ENCODE measurements at regions not wholly inside any gene's neighbourhood (a gene's known extent, or its start where the extent isn't known, plus 50 kb on each side); places are given as distances from the start of the nearest gene placed in this dataset.

DNA sequence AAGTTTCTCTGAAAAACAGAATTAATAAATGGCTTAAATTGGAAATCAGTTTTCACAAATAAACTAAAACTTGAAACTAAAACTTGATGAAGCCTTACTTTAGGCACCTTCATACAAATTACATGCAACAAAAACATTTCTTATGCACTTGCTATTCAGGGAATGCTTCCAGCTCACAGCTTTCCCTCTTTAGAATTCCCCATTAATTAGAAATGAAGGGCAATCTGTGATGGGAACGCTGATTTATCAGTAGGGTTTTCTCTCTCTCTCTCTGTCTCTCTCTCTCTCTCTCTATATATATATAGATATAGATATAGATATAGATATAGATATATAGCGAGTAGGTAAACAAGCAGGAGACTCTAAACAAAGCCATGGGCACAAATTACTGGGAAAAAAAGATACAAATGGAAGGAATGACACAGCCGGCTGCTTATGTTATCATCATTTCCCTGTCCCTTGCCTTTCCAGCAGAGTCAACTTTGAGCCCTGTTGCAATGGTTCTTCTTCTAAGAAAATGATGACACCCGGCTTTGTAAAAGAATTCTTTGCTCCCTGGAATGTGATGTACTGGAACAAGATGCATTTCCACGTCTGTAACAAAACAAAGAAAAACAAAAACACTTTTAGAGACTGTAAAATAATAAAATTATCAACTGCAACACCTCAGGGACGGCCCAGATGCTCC, 1121.6 kb upstream of the TMEM132C start:
- intact Hi-C loops (cut with DNase I; ENCODE audit: low total_unique reads), result no loop called here
- H3K27ac ChIP-seq, result peak overlapping the region in 5 of 8 donors; percentile 41 to 58 (median 55)
- no peak for DNase-seq
- peaks cover 0 to 17% (median 0%) of the 10 kb centered on the region in 7 donors for H3K27me3 ChIP-seq (replicated peaks in 1 of 7)
- H3K9me3 ChIP-seq, result peaks cover 0 to 20% (median 6%) of the 10 kb centered on the region in 8 donors
- peak overlapping the region; percentile 34 to 64 (median 42) for H3K4me3 ChIP-seq
- H3K36me3 ChIP-seq, result no peaks in the 10 kb centered on the region
- TF ChIP-seq, protein P1, sequence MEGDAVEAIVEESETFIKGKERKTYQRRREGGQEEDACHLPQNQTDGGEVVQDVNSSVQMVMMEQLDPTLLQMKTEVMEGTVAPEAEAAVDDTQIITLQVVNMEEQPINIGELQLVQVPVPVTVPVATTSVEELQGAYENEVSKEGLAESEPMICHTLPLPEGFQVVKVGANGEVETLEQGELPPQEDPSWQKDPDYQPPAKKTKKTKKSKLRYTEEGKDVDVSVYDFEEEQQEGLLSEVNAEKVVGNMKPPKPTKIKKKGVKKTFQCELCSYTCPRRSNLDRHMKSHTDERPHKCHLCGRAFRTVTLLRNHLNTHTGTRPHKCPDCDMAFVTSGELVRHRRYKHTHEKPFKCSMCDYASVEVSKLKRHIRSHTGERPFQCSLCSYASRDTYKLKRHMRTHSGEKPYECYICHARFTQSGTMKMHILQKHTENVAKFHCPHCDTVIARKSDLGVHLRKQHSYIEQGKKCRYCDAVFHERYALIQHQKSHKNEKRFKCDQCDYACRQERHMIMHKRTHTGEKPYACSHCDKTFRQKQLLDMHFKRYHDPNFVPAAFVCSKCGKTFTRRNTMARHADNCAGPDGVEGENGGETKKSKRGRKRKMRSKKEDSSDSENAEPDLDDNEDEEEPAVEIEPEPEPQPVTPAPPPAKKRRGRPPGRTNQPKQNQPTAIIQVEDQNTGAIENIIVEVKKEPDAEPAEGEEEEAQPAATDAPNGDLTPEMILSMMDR (IDR thresholded peaks at IDR 0.05 in 8 of 11, conservative IDR thresholded peaks at IDR 0.05 in 3 of 11), result no peak
- TF ChIP-seq POLR2A (IDR thresholded peaks at IDR 0.05) (no peak), POLR2AphosphoS5 (IDR thresholded peaks at IDR 0.05) (no peak)
- WGBS, 5 donors, result 56 to 69% (median 64%) methylated on average over 6 of the region's 6 CpGs
- peaks cover 0 to 5% (median 0%) of the 10 kb centered on the region in 6 donors for H3K4me1 ChIP-seq

DNA sequence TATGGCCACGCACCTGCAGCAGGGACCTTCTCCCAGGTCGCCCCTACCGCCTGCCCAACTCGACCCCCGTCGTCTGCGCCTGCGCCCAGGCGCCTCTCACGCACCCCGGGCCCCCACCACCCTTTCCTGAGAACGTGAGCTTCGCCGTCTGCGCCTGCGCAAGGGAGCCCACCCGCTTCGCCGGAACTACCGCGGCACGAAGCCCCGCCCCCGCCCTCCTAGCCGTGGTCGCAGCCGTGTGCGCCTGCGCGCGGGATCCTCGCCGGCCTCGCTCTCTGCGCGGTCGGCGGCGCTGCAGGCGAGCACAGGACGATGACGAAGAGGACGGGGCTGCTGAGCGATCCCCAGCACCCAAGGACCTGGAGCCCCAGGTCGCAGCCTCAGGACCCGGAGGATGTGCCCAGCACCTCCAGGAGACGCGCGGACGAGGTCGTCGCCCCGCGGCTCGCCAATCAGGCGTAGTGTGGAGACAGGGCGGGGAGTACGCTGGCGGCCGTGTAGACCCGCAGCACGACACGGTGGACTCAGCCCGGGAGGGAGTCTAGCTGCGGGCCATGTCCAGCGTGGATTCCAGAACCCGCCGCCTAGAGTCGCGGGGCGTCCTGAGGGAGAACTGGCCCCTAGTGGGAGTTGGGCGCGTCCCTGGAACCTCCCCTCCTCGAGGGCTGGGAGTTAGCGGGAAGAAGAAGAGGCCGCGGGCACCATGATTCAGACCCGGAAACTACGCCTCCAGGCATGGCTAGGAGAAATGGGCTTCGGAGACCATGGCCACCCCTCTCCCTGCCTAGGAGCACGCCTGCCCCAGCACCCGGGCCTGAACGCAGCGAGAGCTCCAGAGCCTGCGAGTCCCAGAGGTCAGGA, 1120.8 kb upstream of the TMEM132C start:
- 16 to 47% (median 28%) methylated on average over 35 to 85 of the region's 85 CpGs for WGBS, 5 donors
- H3K4me1 ChIP-seq, result peaks cover 0 to 5% (median 0%) of the 10 kb centered on the region in 6 donors
- H3K9me3 ChIP-seq, result peaks cover 0 to 13% (median 2%) of the 10 kb centered on the region in 8 donors
- peak overlapping the region; percentile 34 to 64 (median 42) for H3K4me3 ChIP-seq
- peak overlapping the region; percentile 29 to 66 (median 56) for H3K27ac ChIP-seq
- intact Hi-C loops (cut with DNase I; ENCODE audit: low total_unique reads), result no loop called here
- peaks cover 0 to 17% (median 0%) of the 10 kb centered on the region in 7 donors for H3K27me3 ChIP-seq (replicated peaks in 1 of 7)
- DNase-seq, result peak; percentile 80
- no peaks in the 10 kb centered on the region for H3K36me3 ChIP-seq
- TF ChIP-seq POLR2A (IDR thresholded peaks at IDR 0.05) (no peak), POLR2AphosphoS5 (IDR thresholded peaks at IDR 0.05) (peak; percentile 79 to 88 (median 86))
- TF ChIP-seq, protein P1 (IDR thresholded peaks at IDR 0.05 in 8 of 11, conservative IDR thresholded peaks at IDR 0.05 in 3 of 11), result no peak

DNA sequence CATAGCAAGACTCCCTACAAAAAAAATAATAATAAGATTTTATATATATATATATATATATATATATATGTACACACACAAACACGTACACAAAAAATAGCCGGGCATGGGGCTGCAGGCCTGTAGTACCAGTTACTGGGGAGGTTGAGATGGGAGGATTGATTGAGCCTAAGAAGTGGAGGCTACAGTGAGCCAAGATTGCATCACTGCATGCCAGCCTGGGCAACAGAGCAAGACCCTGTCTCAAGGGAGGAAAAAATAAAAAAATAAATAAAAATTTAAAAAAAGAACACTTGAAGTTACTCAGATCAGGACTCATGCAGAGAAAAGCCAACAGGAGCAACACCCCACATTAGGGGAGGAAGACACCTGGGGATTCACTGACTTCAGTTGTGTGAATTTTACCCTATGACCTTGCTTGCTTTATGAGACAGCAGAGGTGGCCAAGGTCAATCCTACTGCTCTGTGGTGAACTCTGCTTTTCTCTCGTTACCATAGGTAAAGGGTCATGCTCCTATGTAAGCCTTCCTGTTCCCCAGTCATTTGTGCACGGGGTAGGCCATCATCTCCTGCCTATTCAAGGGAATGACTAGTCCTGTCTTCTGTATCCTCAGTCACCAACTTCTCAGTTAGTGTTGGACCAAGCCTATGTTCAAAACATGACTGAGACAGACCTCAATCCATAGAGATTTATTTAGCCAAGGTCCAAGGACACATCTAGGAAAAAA, 1119.8 kb upstream of the TMEM132C start:
- Histone ChIP-seq H3K27me3 (replicated peaks in 1 of 7) (peaks cover 0 to 17% (median 0%) of the 10 kb centered on the region in 7 donors), H3K4me1 (peaks cover 0 to 5% (median 0%) of the 10 kb centered on the region in 6 donors), H3K36me3 (no peaks in the 10 kb centered on the region), H3K4me3 (no peak overlapping the region), H3K27ac (no peak overlapping the region), H3K9me3 (peaks cover 0 to 8% (median 0%) of the 10 kb centered on the region in 8 donors)
- no peak for DNase-seq
- WGBS, 5 donors, result 53 to 87% (median 86%) methylated on average over 4 of the region's 4 CpGs
- TF ChIP-seq POLR2A (IDR thresholded peaks at IDR 0.05), result no peak
- no peak for TF ChIP-seq POLR2AphosphoS5 (IDR thresholded peaks at IDR 0.05)
- TF ChIP-seq, protein P1 (IDR thresholded peaks at IDR 0.05 in 8 of 11, conservative IDR thresholded peaks at IDR 0.05 in 3 of 11), result no peak
- intact Hi-C loops (cut with DNase I; ENCODE audit: low total_unique reads), result no loop called here
